ENCODE measurements at regions not wholly inside any gene's neighbourhood (a gene's known extent, or its start where the extent isn't known, plus 50 kb on each side); places are given as distances from the start of the nearest gene placed in this dataset.
"Not testable (repeated sequence)": the region's sequence is repeated elsewhere in the genome, so short reads cannot be mapped to it uniquely, and the experiment has no call there.

GRCh38 chr2:180535289-180535688, 445.1 kb upstream of the UBE2E3 start:
- Histone ChIP-seq H3K4me1 (ENCODE audit: insufficient read depth) (no peaks in the 10 kb centered on the region), H3K36me3 (no peaks in the 10 kb centered on the region), H3K4me3 (no peak overlapping the region), H3K27me3 (no peaks in the 10 kb centered on the region), H3K9me3 (no peaks in the 10 kb centered on the region), H3K27ac (no peak overlapping the region)
- intact Hi-C loops (cut with DNase I), result no loop called here
- no peak for DNase-seq
- 84 to 100% (median 91%) methylated on average over 1 of the region's 1 CpG for WGBS, 3 donors
- no peak for TF ChIP-seq CTCF (IDR thresholded peaks at IDR 0.05)
- TF ChIP-seq EP300 (IDR thresholded peaks at IDR 0.05), result no peak
- no peak for TF ChIP-seq POLR2A (IDR thresholded peaks at IDR 0.05)

- intact Hi-C loops (cut with DNase I); H3K9me3 ChIP-seq: not testable (repeated sequence)
- 85 to 93% (median 89%) methylated on average over 8 of the region's 8 CpGs for whole genome bisulfite sequencing, 3 donors
Observed at GRCh38 chr2:180531787-180532186, 448.6 kb upstream of the UBE2E3 start.

DNA sequence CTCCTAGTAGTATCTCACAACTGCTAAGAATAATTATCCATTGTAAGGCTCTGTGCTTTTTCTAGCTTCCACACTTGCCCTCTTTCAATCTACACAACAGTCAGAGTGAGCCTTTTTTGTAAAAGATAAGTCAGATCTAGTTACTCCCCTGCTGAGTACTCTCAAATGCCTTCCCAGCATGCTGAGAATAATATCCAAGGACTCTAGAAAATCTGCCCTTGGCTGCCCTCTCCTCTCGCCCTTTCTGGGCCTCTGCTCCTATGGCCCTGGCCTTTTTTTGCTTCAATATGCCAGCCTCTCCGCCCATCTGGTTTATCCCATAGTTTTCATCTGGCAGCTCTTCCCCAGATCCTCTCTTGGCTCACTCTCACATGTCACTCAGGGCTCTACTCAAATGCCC, 455.9 kb upstream of the UBE2E3 start:
- WGBS, 3 donors, result 77 to 86% (median 84%) methylated on average over 2 of the region's 2 CpGs
- Histone ChIP-seq H3K9me3 (no peaks in the 10 kb centered on the region), H3K4me3 (no peak overlapping the region), H3K27ac (no peak overlapping the region), H3K27me3 (no peaks in the 10 kb centered on the region), H3K36me3 (no peaks in the 10 kb centered on the region), H3K4me1 (ENCODE audit: insufficient read depth) (no peaks in the 10 kb centered on the region)
- intact Hi-C loops (cut with DNase I), result no loop called here
- no peak for DNase-seq
- no peak for TF ChIP-seq EP300 (IDR thresholded peaks at IDR 0.05)
- TF ChIP-seq CTCF (IDR thresholded peaks at IDR 0.05), result no peak
- no peak for TF ChIP-seq POLR2A (IDR thresholded peaks at IDR 0.05)

More at GRCh38 chr2:180531787-180532186, 448.6 kb upstream of the UBE2E3 start:
- H3K4me3 ChIP-seq; H3K27ac ChIP-seq; H3K4me1 ChIP-seq (ENCODE audit: insufficient read depth); H3K27me3 ChIP-seq; DNase-seq; H3K36me3 ChIP-seq: not testable (repeated sequence)

DNA sequence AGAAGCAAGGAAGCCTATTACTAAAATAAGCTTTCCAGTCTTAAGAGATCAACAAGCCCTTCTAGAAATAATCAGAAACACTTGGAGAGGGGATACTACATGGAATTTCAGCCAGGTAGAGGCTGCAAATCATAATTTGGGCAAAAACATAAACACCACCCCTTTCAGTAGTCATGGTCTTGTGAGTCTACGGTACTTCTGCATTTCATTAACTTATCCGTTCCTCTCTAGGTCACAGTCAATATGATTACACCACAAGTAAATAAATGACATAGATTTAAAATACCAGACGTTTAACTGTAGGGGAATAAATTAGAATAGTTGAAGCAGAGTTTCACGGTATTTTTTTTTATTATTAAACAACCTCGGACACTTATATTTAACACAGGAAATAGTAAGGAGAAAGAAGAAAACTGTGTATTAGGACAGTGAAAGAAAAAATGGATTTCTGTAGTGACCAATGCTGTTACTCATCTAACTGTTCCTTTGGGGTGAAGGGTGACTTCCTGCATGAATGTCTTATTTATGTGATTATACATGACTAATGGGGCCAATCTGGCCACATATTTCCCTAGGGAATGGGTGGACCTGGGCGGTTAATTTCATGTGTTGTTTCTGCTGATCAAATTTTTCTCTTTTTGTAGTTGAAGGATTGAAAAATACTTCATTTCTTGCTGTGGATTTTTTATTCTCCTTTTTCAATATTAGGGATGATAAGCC, 456.6 kb upstream of the UBE2E3 start:
- intact Hi-C loops (cut with DNase I), result no loop called here
- H3K9me3 ChIP-seq, result no peaks in the 10 kb centered on the region
- no peak for DNase-seq
- no peak overlapping the region for H3K27ac ChIP-seq
- no peaks in the 10 kb centered on the region for H3K36me3 ChIP-seq
- no peak overlapping the region for H3K4me3 ChIP-seq
- 47 to 54% (median 53%) methylated on average over 6 of the region's 6 CpGs for WGBS, 3 donors
- no peaks in the 10 kb centered on the region for H3K27me3 ChIP-seq
- TF ChIP-seq CTCF (IDR thresholded peaks at IDR 0.05) (no peak), EP300 (IDR thresholded peaks at IDR 0.05) (no peak), POLR2A (IDR thresholded peaks at IDR 0.05) (no peak)
- no peaks in the 10 kb centered on the region for H3K4me1 ChIP-seq (ENCODE audit: insufficient read depth)

- Histone ChIP-seq H3K4me3 (no peak overlapping the region), H3K27me3 (no peaks in the 10 kb centered on the region), H3K9me3 (no peaks in the 10 kb centered on the region), H3K4me1 (ENCODE audit: insufficient read depth) (no peaks in the 10 kb centered on the region), H3K36me3 (no peaks in the 10 kb centered on the region), H3K27ac (no peak overlapping the region)
- 55 to 69% (median 58%) methylated on average over 4 of the region's 4 CpGs for WGBS, 3 donors
- no peak for TF ChIP-seq POLR2A (IDR thresholded peaks at IDR 0.05)
- no peak for TF ChIP-seq EP300 (IDR thresholded peaks at IDR 0.05)
- TF ChIP-seq CTCF (IDR thresholded peaks at IDR 0.05), result no peak
- intact Hi-C loops (cut with DNase I), result no loop called here
- no peak for DNase-seq
Observed at GRCh38 chr2:180520921-180521581, 459.4 kb upstream of the UBE2E3 start.
